GM18508 (cell line): ENCODE measurements at regions not wholly inside any gene's neighbourhood (a gene's known extent, or its start where the extent isn't known, plus 50 kb on each side); places are given as distances from the start of the nearest gene placed in this dataset.
A peak's percentile ranks its signal among the peaks of the same experiment; 100 is the strongest.

ENCODE experiments used
- ATAC-seq: cut with Tn5 transposase; IDR thresholded peaks from one replicate; pipeline ENCODE4 v1.9.1; 2021; ENCODE audit warnings: moderate number of reproducible peaks; ENCODE audit not compliant: insufficient read depth, unreplicated experiment

DNA sequence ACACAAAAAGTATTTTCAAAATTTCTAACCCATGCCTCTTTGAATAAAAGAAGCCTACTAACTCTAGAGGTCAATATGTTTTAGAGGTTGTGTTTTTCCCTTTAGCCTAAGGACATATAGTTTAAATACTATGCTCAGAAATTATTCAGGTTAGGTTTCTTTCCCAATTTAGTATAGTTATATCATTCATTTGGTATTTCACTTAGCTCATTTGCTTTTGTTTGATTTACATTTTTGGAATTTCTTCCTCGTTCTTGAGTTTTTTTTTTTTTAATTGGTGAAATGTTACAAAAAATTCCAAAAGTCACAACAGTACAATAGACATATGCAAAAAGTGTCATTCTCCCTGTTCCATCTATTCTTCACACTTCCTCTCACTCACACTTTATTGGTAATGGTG lies 371.3 kb upstream of the TNP1 start:
- ATAC-seq = no peak

DNA sequence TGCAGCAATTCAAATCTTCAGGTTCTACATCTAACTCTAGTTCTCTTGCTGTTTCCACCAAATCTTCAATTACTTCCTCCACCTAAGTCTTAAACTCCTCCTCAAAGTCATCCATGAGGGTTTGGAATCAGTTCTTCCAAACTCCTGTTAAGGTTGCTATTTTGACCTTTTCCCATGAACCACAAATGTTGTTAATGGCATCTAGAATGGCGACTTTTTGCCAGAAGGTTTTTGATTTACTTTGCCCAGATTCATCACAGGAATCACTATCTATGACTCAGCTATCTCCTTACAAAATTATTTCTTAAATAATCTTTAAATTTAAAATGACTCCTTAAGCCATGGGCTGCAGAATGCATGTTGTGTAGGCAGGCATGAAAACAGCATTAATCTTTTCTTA lies 368.9 kb upstream of the TNP1 start:
- ATAC-seq = no peak

DNA sequence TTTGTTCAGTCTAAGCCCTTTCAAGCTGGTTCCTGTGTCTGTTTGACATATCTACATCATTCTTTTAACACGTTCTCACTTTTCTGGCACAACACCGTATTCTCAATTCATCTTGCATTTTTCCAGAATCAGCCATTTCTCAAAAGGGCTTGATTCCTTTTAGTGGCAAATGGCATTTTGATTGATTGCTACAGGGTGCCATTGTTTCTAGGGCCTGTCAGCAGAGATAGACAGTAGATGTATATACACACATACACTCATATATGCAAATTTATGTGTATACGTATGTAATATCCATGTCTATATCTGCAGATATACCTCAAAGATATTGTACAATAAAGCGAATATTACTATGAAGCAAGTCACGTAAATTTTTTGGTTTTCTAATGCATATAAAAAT lies 367.9 kb upstream of the TNP1 start:
- ATAC-seq = no peak

DNA sequence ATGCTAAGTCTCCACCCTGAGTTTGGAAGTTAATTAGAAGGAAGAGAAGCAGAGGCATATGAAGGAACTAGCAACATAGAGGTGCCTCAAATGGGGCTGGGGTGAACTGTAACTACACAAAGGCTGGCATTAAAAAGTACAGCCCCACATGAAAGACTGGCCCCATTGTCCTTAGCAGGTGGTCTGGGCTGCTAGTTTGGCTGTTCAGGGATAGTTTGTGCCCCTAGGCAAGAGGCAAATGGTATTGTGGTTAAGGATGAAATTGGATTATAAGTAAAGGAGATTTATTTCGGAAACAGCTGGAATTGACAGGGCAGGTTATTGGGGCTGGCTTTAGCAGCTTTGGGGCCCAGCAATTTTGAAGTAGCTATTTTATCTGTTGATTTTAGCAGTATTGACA lies 365.7 kb upstream of the TNP1 start:
- no peak for ATAC-seq

DNA sequence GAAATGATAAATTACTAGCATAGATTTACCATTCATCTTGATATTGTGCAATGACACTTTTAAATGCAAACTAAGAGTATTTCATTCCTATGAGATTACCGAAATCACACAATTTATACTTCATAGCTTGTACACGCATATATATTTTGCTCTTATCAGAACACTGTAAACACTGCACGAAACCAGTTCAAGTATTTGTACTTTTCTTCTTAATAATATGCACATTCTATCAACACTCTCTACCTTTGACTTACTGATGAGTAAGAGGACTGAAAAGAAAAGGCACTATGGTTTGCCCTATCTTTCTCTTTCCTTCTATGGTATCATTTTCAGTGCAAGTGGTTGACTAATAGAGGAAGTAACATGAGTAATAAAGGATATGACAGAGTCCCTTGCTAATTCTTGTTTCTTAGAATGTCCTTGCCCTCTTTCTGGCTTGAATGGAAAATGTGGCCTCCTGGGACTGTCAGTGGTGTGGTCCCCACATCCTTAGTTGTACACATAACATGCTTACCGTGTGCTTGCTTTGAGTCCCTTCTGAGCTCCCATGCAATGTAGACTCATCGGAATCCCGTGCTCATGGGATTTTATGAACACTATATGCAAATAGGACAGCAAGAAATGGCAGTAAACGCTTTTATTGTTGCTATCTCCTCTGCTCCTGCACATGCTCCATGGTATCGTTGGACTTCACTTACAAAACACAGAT lies 363.5 kb upstream of the TNP1 start:
- peak; percentile 70 for ATAC-seq

DNA sequence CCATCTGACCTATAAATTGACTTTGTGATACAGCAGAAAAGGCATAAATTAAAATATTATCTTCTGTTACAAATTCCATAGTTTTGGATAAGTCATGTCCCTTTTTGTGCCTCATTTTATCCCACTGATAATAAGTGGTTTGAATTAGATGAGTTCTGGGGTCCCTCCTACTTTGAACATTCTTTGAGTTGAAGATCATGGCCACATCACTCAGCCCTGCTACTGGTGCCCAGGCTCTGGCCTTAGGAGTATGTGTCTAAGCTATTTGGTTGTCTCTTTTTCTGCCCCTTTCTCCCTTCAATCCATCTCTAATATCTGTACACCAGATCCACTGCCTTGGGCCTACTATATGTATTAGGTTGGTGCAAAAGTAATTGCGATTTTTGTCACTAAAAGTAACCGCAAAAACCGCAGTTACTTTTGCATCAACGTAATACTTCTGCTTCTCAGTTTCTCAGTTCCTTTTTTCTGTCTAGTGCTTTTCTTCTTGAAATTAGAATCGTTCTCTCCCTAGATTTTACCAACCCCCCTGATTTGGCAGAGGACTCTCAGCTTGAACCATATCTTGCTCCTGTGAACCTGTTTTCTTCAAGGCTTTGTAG lies 362.5 kb upstream of the TNP1 start:
- ATAC-seq = peak; percentile 25

DNA sequence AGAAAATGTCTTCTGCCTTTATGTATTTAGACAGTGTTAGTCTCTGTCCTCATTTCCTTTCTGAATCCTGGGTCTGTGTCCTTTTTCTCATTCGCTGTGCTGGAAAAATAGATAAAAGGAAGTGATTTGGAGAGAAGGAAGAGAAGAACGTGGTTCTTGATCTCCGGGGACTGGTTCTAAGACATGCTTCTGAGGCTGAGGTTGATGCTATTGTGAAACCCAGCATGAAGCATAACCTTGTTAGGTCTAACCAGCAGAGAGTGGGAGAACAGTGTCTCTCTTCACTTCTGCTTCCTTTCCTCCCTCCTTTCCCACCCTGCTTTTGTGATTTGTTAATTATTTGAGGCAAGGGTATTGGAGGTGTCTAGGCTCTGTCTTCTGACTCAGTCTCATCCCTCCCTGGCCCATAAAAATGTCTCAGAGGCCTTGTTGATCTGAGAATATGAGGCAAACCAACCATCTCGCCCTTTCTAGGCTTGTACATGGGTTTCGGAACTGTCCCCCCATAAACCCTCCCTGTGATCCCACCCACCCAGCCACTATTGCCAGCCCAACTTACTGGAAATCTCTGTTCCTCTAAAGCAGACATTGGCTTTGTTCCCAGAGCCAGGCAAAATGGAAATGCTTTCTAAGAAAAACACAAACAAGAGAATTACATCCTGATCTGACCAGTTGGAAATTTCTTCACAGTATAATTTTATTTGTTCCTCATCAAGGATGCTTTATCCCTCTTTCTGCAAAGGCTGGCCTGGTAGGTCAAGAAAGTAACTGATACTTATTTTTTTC lies 360.6 kb upstream of the TNP1 start:
- ATAC-seq = no peak

DNA sequence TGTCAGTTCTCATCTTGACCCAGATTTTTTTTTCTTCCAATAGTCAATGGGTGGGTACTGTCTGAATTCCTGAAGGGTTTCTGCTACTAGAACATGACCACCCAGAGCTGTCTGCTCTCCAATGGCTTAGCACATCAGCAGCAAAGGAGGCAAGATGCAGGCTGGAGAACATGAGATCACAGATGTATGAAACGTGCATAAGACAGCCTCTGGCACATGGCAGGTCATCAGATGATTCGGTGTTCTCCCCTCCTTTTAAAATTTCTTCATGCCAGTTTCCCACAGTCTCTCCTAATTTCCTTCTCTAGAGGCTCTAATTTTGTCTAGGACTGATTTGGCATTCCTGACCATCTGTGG lies 359.3 kb upstream of the TNP1 start:
- no peak for ATAC-seq

DNA sequence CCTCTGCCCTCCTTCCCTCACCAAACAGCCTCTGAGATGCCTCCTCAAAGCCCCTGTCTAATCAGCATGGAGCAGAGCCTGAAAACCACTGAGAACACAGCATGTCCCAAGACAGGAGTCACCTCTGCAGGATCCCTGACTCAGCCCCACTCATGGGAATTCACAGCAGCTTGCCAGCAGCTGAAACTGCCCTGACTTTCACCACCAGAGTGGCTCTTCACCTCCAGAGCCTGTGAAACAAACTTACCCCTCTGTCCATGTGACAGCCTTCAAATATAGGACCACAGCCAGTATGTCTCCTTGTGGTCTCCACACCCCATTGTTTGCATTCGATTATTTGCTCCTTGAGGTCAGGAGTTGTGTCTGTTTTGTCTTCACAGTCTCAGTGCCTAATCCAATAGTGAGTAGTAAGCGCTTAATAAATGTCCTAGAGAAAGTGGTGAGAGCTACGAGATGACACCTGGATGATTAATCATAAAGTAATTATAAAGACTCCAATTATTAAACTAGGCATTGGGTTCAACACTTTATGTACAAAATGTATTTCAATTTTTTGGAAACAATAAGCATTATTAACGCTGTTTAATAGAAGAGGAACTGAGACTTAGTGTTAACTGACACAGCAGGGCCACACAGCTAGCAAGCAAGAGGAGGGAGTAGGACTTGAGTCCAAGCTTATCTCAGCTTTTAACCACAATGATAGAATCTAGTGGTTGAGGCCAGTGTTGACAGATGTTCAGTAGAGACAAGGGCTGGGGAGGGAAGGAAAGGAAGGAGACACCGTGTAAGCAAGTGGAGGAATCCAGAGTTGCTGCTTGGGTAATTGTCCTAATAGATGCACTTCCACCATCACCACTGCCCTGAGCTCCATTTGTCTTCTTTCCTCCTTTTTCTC lies 358.7 kb upstream of the TNP1 start:
- peak; percentile 46 for ATAC-seq

DNA sequence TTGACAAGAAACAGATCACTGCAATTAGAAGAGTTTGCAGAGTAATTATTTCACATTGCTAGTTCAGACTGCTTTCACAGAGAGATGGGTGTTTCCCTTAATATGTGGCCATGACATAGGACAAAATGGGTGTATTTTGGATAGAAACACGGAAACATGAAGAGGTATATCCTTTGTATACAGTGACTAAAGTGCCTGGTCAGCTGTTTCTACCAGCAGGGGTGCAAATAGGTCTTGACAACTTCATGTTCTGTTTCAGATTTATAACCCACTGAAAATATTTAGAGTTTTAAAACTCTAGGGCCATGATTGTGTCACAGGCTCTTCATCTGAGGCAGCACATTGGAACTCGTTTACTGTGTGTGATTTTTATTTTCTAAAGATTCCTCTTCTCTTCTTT lies 357.1 kb upstream of the TNP1 start:
- ATAC-seq = no peak

DNA sequence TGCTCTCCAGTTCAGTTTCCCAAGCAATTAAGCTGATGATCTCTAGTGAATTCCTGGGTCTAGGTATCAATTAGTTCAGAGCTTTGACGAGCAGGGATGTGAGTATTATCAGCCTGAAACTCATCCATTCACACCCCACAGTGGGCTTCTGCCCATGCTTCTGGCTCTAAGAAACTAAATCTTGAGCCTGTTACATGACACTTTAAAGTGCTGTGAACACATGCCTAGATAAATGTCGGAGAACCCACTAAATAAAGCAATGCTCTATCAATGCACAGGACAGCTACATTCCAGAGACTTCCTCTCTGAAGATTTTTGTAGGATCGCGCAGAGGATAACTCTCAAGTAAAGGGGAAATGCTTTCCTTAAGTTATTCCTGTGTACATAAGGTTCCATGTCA lies 356.5 kb upstream of the TNP1 start:
- ATAC-seq = no peak

DNA sequence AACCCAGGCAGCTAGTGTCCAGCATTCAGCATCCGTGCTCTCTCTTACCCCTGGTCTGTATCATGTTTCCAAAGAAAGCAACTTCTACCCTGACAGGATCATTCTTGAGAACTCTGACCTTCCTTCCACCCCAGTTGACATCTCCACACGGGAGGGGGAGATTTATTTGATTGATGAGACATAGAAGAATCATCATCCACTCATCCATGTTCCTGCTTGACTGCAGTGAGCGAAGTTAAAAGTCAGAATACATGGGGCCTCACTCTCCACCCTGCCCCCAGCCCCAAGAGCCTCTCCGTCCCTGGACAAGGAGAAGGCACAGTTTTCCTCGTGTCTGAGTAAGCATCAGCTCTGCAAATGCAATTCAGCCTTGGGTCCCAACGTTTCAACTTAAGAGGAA lies 356.0 kb upstream of the TNP1 start:
- no peak for ATAC-seq

DNA sequence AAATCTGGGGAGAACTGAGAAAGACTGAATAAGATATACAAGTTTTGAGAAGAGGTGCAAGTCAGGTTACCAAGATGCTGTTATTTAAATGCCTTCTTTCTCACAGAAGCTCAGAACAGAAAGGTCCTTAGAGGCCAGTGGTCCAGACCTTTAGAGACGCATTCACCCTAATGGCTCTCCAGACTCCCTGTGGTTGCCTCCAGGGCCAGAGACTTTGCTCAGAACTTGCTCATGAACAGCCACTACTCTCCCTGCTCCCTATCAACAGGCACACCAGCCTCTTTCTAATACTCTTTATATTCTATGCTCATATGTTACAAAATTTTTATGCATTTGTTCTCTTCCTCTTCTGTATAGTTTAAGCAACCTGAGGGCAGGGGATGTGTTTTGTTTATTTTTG lies 349.0 kb upstream of the TNP1 start:
- no peak for ATAC-seq

DNA sequence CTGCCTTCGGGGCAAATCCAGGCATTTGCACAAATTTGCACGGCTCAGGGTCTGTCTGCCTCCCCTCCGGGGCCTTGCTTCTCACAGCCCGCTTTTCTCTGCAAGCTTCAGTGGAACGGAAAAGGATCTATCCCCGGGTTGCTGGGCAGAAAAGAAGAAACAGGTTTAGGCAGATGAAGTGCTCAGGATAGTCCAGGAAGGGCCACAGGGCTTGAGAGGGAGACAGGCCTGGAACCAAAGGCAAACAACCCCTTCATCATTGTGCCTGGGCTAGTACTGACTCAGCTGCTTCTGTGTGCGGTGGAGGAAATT lies 347.8 kb upstream of the TNP1 start:
- no peak for ATAC-seq

DNA sequence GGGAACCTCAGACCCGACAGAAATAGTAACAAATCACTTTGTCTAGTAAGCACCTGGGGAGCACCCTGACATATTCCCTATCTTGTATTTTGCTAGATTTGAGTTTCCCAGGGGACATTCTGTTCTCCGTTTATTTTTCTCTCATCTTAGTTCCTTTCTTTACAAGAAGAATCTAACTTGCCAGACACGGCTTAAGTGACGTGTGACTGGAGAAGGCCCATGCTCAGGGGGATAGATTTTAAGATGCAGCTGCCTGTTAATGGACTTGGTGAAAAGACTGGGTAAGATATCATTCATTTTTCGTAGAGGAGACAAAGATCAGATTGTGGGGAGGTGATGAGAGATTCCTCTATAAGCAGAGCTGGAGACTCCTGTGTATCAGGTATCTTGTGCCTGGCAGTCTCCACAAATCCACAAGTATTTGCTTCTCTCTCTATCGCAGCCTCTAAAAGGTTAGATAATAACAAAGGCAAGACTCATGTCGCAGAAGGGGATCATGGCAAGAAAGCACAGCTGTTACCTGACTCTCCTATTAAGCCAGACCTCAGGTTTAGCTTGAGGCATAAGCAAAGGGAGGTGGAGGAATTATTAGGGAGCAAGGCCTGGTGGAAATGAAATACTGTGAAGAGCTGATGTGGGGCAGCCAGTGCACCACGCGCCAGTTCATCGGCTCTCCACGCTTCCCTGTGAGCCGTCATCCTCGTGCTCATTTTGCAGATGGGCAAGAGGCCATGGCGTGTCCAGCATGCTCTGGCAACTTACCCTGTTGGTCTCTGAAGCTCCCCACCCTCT lies 347.2 kb upstream of the TNP1 start:
- no peak for ATAC-seq

DNA sequence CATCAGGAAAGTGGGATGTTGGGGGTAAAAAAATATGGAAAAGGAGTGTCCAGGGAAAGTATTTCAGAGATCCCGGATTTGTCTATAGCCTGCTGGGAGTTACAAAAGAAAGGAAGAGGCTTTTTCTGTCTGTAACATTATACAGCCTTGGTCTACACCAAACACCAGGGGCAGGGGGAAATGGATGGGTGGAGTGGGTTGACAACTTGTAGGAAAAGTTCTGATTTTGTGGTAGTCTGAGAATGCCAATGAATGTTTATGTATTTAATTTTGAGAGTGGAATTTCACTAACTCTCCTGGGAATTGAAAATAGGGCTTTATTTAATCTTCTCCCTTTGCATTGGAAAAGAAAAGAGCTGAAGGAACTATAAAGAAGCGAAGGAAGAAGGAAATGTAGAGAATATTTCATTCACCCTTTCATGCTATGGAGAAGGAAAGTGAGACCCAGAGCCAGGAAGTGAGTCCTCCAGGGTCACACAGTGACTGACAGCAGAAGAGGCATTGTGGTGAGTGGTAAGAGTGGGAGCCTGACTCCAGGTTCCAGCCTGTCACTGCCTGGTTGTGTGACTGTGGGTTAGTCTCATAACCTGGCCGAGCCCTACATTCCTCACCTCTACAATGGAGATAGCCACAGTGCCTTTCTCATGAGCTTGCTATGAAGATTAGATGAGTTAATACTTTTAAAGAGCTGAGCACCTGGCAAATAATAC lies 346.3 kb upstream of the TNP1 start:
- ATAC-seq = no peak

DNA sequence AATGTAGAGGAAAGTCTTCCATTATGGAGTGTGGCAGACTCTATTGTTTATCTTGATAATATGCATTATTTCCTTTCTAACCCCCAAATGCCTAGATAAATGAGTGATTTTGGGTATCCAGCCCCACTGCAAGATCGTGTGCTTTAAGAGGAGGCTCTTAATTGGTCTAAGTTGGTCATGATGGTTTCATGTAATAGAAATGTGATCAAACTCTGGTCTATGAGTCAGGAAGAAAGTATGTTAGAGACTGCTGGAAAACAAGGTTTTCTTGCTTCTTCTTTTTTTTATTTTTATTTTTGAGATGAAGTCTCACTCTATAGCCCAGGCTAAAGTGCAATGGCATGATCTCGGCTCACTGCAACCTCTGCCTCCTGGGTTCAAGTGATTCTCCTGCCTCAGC lies 344.5 kb upstream of the TNP1 start:
- ATAC-seq = no peak

DNA sequence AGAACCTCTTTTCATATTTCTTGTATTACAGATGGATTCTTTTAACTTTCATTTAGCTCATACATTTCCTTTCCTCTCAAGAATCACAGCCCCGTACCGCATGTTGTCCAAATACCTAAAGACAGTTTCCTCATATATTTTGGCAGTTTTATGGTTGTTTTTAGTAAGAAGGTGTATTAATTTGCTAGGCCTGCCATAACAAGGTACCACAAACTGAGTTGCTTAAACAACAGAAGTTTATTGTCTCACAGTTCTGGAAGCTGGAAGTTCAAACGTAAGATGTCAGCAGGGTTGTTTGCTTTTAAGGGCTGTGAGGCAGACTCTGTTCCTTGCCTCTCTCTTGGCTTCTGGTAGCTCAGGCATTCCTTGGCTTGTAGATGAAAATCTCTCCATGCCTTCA lies 343.2 kb upstream of the TNP1 start:
- ATAC-seq = no peak

DNA sequence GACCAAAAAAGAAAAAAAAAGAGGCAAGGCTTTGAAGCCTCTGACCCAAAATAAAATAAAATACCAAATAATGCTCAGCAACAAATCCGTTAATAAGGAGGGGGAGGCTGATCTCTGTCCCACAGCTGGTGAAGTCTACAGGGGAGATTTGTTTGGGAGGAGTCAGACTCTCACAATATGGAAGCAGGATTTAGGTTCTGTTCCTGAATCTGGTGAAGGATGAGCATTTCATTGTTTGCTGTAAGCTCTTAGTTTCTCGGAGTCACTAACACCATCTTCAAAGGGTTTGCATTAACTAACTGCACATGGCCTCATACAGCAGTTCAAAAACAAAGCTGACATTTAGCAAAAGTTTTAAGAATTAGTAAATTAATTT lies 339.4 kb upstream of the TNP1 start:
- no peak for ATAC-seq
